Cardiac muscle cell (in vitro differentiated cells and primary cell): ENCODE measurements at regions not wholly inside any gene's neighbourhood (a gene's known extent, or its start where the extent isn't known, plus 50 kb on each side); places are given as distances from the start of the nearest gene placed in this dataset.

ENCODE experiments used
- DNase-seq, 2 donors: peaks; one replicate each; pipeline versions ENCODE4 v3.0.0 to v3.0.0-alpha.2; 2010 to 2017; ENCODE audit warnings: low read depth in 1 of 2, low spot score in 1 of 2
- H3K27ac ChIP-seq: fragments of 200-600 bp; sonication (generic); 2 replicates; pipeline ENCODE4 v1.5.1; 2016
- H3K27me3 ChIP-seq: fragments of 200-600 bp; sonication (generic); 2 replicates; pipeline ENCODE4 v1.6.0; 2016; ENCODE audit warnings: control low read depth
- H3K36me3 ChIP-seq: fragments of 200-600 bp; sonication (generic); 2 replicates; pipeline ENCODE4 v1.5.1; 2016; ENCODE audit warnings: control low read depth
- H3K4me1 ChIP-seq: fragments of 200-600 bp; sonication (generic); 2 replicates; pipeline ENCODE4 v1.8.1; 2017; ENCODE audit warnings: low read depth, mild to moderate bottlenecking, mixed run types
- H3K4me3 ChIP-seq: fragments of 200-600 bp; sonication (generic); 2 replicates; pipeline ENCODE4 v1.5.1; 2016; ENCODE audit warnings: mild to moderate bottlenecking
- H3K9me3 ChIP-seq: fragments of 200-600 bp; sonication (generic); 2 replicates; pipeline ENCODE4 v1.5.1; 2017; ENCODE audit warnings: low read depth, mild to moderate bottlenecking, control low read depth
- TF ChIP-seq, protein P1 (sequence below): IDR thresholded peaks from 2 replicates; pipeline ENCODE4 v1.5.1; 2012; ENCODE audit warnings: low read depth, mild to moderate bottlenecking, low read length

- Histone ChIP-seq H3K27me3 (no peaks in the 10 kb centered on the region), H3K27ac (no peak overlapping the region), H3K36me3 (no peaks in the 10 kb centered on the region), H3K9me3 (no peaks in the 10 kb centered on the region), H3K4me3 (no peak overlapping the region), H3K4me1 (no peaks in the 10 kb centered on the region)
- DNase-seq = no peak
- TF ChIP-seq, protein P1, sequence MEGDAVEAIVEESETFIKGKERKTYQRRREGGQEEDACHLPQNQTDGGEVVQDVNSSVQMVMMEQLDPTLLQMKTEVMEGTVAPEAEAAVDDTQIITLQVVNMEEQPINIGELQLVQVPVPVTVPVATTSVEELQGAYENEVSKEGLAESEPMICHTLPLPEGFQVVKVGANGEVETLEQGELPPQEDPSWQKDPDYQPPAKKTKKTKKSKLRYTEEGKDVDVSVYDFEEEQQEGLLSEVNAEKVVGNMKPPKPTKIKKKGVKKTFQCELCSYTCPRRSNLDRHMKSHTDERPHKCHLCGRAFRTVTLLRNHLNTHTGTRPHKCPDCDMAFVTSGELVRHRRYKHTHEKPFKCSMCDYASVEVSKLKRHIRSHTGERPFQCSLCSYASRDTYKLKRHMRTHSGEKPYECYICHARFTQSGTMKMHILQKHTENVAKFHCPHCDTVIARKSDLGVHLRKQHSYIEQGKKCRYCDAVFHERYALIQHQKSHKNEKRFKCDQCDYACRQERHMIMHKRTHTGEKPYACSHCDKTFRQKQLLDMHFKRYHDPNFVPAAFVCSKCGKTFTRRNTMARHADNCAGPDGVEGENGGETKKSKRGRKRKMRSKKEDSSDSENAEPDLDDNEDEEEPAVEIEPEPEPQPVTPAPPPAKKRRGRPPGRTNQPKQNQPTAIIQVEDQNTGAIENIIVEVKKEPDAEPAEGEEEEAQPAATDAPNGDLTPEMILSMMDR = no peak
Observed at GRCh38 chr6:163919652-163920051, 505.1 kb downstream of the QKI start.

DNA sequence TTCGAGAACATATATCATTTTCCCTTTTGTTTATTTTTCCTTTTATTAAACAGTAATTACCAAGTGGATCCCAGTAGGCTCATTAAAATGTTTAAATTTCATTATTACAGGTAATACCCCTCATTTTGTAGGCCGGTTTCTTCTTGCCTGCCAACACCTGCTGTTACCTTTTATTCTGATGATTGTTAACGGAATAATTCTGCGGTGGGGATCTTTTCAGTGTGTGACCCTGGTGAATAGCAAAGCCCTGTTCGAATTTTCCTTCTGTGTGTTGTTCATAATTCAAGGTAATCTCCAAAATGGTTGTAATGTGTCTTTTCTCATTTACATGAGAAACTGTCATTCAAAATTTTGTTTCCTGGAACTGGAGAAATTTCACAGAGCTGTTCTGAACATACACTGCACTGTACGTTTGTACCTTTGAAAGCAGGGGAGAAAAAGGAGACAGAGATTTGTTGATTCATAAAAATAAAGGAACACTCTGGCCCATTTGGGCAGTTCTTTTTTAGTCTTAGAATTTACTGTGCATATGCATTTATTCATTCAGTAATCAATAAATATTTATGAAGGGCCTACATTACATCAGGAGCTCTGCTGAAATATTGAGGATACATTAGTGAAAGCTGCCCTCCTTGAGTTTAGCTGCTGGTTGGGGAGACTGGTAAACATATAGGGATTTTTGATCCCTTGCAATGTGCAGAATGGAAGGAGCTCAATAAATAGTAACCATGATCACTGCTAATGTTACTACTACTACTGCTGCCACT is 502.0 kb downstream of the QKI start:
- Histone ChIP-seq H3K4me1 (no peaks in the 10 kb centered on the region), H3K4me3 (no peak overlapping the region), H3K27ac (no peak overlapping the region), H3K9me3 (no peaks in the 10 kb centered on the region), H3K27me3 (no peaks in the 10 kb centered on the region), H3K36me3 (no peaks in the 10 kb centered on the region)
- no peak for DNase-seq
- TF ChIP-seq, protein P1 = no peak

- H3K9me3 ChIP-seq = no peaks in the 10 kb centered on the region
- DNase-seq = no peak
- no peaks in the 10 kb centered on the region for H3K36me3 ChIP-seq
- H3K27me3 ChIP-seq = no peaks in the 10 kb centered on the region
- TF ChIP-seq, protein P1 = no peak
- H3K4me1 ChIP-seq = no peaks in the 10 kb centered on the region
- no peak overlapping the region for H3K27ac ChIP-seq
- no peak overlapping the region for H3K4me3 ChIP-seq
Observed at GRCh38 chr6:163915131-163915530, 500.6 kb downstream of the QKI start.

GRCh38 chr6:163913045-163913444 is 498.5 kb downstream of the QKI start:
- no peak overlapping the region for H3K4me3 ChIP-seq
- no peak overlapping the region for H3K27ac ChIP-seq
- H3K4me1 ChIP-seq = no peaks in the 10 kb centered on the region
- no peak for DNase-seq
- H3K36me3 ChIP-seq = no peaks in the 10 kb centered on the region
- no peaks in the 10 kb centered on the region for H3K9me3 ChIP-seq
- no peaks in the 10 kb centered on the region for H3K27me3 ChIP-seq
- TF ChIP-seq, protein P1 = no peak

- Histone ChIP-seq H3K4me3 (no peak overlapping the region), H3K4me1 (no peaks in the 10 kb centered on the region), H3K27me3 (no peaks in the 10 kb centered on the region), H3K27ac (no peak overlapping the region), H3K36me3 (no peaks in the 10 kb centered on the region), H3K9me3 (no peaks in the 10 kb centered on the region)
- no peak for DNase-seq
- TF ChIP-seq, protein P1 = no peak
Observed at GRCh38 chr6:163906006-163906710, 491.6 kb downstream of the QKI start.
